ENCODE measurements at regions not wholly inside any gene's neighbourhood (a gene's known extent, or its start where the extent isn't known, plus 50 kb on each side); places are given as distances from the start of the nearest gene placed in this dataset.
"Not testable (repeated sequence)": the region's sequence is repeated elsewhere in the genome, so short reads cannot be mapped to it uniquely, and the experiment has no call there.

DNA sequence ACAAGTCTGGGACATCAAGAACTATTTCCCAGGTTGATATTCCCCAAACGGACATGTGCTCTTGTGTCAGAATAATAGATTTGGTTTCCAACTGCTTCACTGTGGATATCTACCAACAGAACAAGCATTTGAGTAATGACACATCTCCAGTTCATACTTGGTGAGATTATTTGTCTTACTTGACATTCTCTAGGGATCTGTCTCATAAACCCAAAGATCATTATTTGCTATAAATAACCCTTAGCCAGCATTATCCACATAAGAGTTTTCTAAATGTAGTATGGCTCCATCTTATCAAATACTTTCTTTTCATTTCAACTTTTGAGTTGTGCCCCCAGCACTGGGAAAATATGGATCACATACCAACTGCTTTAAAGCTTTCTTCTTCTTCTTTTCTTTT is 1063.9 kb upstream of the CDH18 start:
- TF ChIP-seq, protein P1, sequence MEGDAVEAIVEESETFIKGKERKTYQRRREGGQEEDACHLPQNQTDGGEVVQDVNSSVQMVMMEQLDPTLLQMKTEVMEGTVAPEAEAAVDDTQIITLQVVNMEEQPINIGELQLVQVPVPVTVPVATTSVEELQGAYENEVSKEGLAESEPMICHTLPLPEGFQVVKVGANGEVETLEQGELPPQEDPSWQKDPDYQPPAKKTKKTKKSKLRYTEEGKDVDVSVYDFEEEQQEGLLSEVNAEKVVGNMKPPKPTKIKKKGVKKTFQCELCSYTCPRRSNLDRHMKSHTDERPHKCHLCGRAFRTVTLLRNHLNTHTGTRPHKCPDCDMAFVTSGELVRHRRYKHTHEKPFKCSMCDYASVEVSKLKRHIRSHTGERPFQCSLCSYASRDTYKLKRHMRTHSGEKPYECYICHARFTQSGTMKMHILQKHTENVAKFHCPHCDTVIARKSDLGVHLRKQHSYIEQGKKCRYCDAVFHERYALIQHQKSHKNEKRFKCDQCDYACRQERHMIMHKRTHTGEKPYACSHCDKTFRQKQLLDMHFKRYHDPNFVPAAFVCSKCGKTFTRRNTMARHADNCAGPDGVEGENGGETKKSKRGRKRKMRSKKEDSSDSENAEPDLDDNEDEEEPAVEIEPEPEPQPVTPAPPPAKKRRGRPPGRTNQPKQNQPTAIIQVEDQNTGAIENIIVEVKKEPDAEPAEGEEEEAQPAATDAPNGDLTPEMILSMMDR (conservative IDR thresholded peaks at IDR 0.05; ENCODE audit: low read depth, low read length): no peak
- no peak for DNase-seq (ENCODE audit: low read depth)
- no peak overlapping the region for H3K4me3 ChIP-seq (ENCODE audit: low read depth, low read length)

DNA sequence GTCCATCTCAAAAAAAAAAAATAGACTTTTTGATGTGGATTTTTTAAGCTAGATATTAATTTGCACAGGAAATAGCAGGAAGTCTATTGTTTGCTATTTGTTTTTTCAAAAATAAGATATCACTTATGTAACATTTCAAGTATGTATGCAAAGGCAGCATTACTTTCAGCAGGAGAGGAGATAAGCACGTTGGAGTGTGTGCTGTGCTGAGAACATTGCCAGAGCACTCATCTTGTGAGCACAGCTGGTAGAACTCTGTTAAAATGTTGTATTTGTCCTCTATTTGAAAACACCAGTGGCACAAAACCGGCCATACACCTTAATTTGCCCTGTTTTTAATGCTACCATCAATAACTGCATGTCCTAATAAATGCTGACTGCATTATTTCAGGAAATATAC is 1061.9 kb upstream of the CDH18 start:
- no peak overlapping the region for H3K4me3 ChIP-seq (ENCODE audit: low read depth, low read length)
- peak; percentile 18 for DNase-seq (ENCODE audit: low read depth)
- TF ChIP-seq, protein P1 (conservative IDR thresholded peaks at IDR 0.05; ENCODE audit: low read depth, low read length): no peak

DNA sequence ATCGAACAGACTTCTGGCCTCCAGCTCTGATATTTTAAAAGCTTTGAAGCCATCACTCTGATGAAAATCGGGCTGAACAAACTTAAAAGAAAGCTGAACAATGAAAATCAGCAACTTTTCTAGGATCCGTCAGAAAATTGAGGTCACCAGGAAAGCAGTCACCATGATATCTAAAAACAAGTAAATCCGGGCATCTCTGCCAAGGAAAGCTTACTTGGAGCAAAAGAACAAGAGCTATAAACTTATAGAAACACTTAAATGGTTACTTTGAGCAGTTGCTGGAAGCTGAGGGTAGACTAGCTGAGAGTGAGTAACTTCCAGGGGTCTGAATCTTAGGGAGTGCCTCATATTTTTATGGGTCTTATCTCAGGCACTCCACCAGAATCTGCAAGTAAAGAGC is 1043.0 kb upstream of the CDH18 start:
- no peak overlapping the region for H3K4me3 ChIP-seq (ENCODE audit: low read depth, low read length)
- DNase-seq (ENCODE audit: low read depth): no peak
- TF ChIP-seq, protein P1 (conservative IDR thresholded peaks at IDR 0.05; ENCODE audit: low read depth, low read length): no peak

DNA sequence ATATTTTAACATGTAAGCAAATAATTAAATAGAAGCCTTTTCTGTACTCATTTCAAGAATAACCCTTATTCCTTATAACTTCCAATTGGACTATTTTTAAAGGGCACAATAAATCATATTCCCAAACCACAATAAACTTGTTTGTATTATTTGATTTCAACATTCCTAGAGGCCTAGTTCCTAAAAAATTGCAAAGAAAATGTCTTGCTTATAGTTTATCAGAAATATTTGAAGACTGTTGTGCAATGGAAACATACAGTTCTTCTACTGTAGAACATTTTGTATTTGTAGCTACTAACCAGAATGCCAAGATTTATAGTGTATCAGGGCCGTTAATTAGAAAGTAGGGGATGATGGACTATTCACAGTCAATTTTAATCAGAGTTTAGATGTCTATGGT is 1037.0 kb upstream of the CDH18 start:
- DNase-seq (ENCODE audit: low read depth): peak; percentile 2
- no peak overlapping the region for H3K4me3 ChIP-seq (ENCODE audit: low read depth, low read length)
- TF ChIP-seq, protein P1 (conservative IDR thresholded peaks at IDR 0.05; ENCODE audit: low read depth, low read length): no peak

DNA sequence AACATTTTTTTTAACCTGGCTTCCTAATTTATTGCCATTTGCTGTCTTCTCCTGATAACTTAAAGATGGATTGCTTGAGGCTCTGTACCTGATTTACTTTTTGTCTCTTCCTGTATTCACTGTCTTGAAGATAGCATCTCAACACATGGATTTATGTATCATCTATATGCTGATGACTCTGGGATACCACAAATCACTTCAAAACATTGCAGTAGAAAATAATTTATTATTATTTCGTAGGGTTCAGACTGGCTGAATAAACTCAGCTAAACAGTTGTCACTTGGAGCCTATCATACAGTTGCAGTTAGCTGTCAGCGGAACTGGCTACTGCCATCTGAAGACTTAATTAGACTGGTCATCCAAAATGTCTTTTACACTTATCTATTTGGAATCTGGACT is 1025.2 kb upstream of the CDH18 start:
- TF ChIP-seq, protein P1 (conservative IDR thresholded peaks at IDR 0.05; ENCODE audit: low read depth, low read length): no peak
- DNase-seq (ENCODE audit: low read depth): no peak
- H3K4me3 ChIP-seq (ENCODE audit: low read depth, low read length): no peak overlapping the region

DNA sequence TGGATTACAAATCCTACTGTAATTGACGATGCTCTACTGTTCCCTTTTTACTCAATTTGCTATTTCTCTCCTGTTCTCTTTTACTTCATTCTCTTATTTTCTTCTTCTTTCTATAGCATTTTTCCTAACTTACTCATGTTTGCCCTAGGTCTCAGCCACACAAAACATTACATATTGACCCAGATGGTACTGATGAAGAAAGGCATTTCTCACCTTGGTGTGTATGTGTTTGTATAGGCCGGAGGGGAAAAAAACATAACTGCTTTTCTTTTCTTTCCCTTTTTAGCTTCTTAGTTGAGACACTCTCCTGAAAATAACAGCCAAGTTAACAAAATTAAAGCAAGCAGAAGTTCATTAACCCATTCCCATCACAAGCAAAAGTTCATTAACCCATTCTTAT is 1019.8 kb upstream of the CDH18 start:
- no peak for DNase-seq (ENCODE audit: low read depth)
- TF ChIP-seq, protein P1 (conservative IDR thresholded peaks at IDR 0.05; ENCODE audit: low read depth, low read length): no peak

DNA sequence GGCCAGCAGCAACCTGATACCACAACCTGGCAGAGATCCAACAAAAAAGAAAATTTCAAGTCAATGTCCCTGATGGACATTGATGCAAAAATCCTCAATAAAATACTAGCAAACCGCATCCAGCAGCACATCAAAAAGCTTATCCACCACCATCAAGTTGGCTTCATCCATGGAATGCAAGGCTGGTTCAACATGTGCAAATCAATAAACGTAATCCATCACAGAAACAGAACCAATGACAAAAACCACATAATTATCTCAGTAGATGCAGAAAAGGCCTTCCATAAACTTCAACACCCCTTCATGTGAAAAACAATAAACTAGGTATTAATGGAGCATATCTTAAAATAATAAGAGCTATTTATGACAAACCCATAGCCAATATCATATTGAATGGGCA is 1000.9 kb upstream of the CDH18 start:
- H3K4me3 ChIP-seq (ENCODE audit: low read depth, low read length); DNase-seq (ENCODE audit: low read depth): not testable (repeated sequence)

More for the DNA sequence above, 1019.8 kb upstream of the CDH18 start:
- no peak overlapping the region for H3K4me3 ChIP-seq (ENCODE audit: low read depth, low read length)

DNA sequence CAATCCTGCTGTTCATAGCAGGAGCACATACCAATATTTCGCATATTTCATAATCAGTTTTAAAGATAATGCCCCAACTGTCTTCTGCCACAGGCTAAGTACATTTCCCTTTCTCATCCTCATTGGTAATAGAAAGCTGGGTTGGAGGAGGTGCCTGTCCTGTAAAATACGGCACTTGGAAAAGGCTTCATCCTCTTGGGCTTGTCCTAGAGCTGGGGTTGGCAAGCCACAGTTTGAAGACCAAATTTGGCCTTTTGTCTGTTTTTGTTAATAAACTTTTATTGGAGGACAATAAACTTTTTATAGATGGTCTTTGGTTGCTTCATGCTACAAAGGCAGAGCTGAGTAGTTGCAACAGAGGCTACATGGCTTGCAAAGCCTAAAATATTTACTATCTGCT is 997.8 kb upstream of the CDH18 start:
- H3K4me3 ChIP-seq (ENCODE audit: low read depth, low read length): no peak overlapping the region
- TF ChIP-seq, protein P1 (conservative IDR thresholded peaks at IDR 0.05; ENCODE audit: low read depth, low read length): no peak
- DNase-seq (ENCODE audit: low read depth): no peak

Data from choroid plexus epithelial cell (primary cell).